HG03095 (cell line): ENCODE measurements at regions not wholly inside any gene's neighbourhood (a gene's known extent, or its start where the extent isn't known, plus 50 kb on each side); places are given as distances from the start of the nearest gene placed in this dataset.

Source experiments
- ATAC-seq: cut with Tn5 transposase; IDR thresholded peaks from one replicate; pipeline ENCODE4 v1.9.1; 2021; ENCODE audit warnings: moderate library complexity; ENCODE audit not compliant: unreplicated experiment

DNA sequence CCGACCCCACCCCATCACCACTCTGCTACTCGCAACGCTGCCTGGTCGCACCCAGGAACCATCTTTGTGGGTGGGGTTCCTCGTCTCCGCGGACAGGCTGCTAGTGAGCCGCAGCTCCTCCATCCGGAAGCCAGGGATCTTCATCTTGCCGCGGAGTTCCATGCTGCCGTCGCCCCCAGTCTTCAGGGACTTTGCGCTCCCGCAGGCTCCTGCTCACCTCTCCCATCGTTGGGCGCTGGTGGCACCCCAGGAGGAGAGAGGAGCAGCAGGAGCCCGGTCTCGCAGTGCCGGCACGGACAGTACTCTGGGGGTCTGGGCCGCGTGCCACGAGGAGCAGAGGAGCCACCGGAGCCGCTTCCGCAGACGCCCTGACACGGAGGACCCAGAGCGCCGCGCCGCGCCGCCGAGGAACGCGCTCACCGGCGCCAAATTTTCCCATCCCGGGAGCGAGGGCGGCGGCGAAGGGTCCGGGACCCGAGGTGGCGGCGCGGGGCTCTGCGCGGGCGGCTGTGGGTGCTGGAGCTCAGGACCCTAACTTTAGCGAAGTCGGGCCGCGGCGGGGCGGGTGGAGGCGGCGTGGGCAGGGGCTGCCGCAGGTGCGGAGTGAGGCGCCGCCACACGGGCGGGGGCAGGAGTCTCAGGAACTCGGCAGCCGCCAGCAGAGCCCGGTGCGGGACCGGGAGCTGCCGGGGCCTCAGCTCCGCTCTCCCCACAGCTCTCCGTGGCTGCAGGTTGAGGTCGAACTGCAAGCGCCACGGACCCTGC lies 750.1 kb upstream of the SORCS1 start:
- no peak for ATAC-seq

- no peak for ATAC-seq
Measured at GRCh38 chr10:107913317-107914294, 749.1 kb upstream of the SORCS1 start.

DNA sequence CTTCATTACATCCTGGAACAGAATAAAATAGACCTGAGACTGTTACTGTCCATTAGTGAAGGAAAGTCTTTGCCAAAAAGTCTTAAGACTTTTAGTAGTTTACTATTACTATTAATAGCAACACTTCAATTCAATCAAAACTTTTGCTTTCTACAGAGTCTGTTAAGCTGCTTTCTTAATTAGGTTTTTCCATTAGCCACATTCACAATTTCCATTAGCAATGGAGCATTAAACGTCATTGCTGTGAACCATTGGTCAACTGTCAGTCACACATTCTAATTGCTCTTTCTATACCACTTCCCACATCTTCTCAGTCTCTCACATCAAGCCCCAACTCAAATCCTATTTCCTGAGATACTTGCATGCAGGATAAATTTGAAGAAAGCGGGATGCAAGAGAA lies 736.6 kb upstream of the SORCS1 start:
- no peak for ATAC-seq

- no peak for ATAC-seq
Measured at GRCh38 chr10:107900131-107900530, 735.6 kb upstream of the SORCS1 start.

DNA sequence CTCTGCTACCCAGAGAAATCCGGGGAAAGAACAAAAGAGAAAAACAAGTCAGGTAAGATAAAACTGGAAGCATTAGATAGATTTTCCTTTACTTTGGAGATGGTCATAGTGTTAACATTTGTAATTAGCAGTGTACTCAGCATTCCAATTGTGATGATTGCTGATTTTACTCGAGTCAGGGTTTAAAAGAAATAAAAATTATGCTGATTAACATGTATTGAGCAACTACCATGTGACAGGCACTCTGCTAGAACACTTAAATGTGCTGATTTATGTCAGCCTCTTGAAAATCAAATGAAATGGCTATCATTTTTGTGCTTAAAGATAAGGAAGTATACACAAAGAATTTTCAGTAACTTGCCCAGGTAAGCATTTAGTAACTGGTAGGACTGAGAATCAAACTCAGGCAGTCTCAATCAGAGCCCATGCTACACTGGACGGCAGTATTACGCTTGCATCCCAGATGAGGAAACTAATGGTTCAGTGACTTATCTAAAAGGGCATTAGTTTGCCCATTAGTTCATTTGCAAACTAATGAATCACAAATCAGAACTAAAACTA lies 735.1 kb upstream of the SORCS1 start:
- no peak for ATAC-seq

DNA sequence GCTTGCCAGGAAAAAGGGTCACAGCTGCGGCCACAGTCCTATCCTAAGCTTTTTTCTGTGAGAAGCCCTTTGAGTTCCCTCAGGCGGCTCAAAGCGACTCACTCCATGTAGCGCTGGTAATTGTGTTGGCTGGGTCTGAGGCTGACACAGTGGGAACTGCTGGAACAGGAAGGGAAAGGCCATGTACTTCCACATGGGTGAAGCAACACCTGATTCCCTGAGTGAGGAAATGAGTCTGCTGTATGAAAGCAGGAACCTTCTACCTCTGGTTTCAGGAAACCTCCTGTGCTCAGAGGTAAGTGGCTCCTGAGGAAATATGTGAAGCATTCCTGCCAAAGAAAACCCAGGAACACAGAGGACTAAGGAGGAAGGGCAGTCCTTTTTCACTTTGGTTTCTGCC lies 734.6 kb upstream of the SORCS1 start:
- no peak for ATAC-seq

- no peak for ATAC-seq
Measured at GRCh38 chr10:107898392-107898791, 733.9 kb upstream of the SORCS1 start.

DNA sequence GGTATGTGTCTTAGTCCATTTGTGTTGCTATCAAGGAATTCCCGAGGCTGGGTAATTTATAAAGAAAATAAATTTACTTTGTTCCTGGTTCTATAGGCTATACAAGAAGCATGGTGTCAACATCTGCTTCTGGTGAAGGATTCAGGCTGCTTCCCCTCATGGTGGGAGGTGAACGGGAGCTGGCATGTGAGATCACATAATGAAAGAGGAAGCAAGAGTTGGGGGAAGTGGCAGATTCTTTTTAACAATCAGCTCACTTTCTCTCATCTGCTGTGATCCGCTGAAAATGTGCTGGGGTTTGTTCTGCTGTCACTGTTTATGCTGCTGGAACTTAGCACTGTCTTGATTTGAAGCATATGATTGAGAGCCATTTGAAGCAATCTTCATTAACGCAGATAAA lies 730.0 kb upstream of the SORCS1 start:
- no peak for ATAC-seq

DNA sequence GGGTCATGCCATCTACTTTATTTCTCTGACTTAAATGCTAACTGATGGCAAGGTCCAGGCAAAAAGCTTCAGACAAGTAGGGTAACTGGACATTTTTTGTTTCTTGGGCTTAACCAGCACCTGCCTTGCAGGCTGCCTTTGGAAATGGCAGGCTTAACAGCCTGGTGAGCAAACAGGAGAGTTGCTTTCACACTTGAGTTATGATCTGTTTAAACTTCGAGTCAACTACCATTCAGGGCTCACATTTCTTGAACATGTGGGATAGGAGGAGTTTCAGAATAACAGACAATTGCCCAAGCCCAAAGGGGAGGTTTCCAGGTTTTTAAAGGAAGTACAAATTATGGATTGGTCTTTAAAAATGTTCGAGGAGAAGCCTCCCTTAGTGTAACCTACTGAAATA lies 724.6 kb upstream of the SORCS1 start:
- ATAC-seq, result no peak

DNA sequence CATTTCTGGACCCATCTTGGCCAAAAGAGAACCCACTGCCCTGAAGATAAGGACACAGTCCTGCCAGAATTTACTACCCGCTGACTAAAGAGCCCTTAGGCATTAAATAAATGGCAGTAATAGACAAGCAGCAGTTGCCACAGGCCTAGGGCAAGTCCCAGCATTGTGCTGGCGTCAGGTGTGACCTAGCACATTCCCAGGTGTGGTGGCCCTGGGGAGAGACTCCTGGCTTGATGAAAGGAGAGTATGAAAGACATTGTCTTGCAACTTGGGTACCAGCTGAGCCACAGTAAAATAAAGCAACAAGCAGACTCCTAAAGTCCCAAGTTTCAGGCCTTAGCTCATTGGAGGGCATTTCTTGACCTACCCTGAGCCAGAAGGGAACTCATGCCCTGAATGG lies 715.7 kb upstream of the SORCS1 start:
- ATAC-seq, result no peak

DNA sequence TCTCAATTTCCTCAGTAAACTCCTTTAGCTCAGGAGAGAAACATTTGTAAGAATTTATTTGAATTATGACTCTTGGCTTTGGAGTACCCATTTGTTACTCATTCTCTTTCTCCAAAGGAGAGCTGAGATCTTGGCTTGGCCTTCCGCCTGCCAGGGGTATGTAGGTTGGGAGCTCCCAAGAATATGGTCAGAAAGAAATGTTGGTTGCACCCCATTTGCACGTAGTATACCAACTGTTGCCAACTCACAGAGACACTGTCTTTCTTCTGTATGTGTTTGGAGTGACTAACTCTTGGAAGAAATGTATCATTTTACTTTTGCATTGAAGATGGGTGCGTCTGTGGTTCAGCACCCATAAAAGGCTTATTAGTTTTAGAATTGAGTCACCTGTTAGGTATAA lies 708.5 kb upstream of the SORCS1 start:
- no peak for ATAC-seq

DNA sequence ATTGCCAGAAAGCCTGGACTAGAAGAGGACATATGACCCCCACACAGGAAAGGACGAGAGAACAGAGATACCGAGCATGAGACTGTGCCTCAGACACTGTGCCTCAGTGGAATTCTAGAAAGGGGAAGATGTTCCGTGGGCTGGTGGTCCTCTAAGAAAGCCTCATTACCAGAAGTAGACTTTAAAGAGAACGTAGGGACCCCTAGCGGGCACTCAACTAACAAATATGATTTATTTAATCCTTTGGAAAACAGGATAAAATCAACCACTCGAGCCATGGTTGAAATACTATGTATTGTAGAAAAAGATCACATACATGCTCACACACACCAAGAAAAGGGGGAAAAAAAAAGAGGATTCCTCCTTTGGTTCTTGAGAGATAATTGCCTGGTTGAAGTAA lies 701.2 kb upstream of the SORCS1 start:
- no peak for ATAC-seq

GRCh38 chr10:107859065-107859464 lies 694.6 kb upstream of the SORCS1 start:
- ATAC-seq, result no peak

DNA sequence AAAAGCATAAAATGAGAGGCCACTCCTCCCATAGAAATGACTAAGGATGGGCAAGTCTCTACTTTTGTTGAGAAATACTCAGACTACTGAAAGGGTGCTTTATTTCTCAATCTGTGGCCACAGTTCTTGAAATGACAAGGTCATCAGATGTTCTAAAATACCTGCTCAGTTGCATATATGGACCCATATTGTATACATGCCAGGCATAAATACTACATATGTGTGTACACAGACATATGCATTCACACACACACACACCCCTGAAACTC lies 691.5 kb upstream of the SORCS1 start:
- ATAC-seq, result no peak

GRCh38 chr10:107855301-107856046 lies 691.0 kb upstream of the SORCS1 start:
- no peak for ATAC-seq

DNA sequence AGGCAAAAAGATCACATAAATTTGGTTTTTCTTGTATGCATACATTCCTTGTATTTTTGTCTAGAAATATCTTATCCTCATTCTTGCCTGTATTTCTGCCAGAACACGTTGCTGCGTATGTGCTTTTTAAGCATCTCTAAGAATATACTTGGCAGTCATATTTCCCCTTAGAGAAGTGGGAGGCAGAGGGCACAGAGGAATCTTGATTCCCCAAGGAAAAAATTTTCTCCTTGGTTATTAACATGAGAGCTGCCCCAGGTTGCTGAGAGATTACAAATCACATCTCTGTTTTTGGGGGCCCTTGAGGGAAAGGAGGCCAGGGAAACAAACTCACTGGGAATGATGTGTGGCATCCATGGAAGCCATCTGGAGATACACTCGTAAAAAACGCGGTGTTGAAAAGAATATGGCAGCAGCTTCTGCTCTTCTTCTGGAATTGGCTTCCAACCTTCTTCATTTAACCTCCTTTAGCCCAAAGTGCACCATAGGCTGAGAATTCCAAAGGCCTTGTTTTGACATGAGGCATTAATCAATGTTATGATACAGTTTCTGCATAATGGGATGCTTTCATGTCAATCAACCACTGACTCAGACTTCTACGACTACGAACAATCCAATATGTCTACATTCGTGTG lies 684.3 kb upstream of the SORCS1 start:
- no peak for ATAC-seq

DNA sequence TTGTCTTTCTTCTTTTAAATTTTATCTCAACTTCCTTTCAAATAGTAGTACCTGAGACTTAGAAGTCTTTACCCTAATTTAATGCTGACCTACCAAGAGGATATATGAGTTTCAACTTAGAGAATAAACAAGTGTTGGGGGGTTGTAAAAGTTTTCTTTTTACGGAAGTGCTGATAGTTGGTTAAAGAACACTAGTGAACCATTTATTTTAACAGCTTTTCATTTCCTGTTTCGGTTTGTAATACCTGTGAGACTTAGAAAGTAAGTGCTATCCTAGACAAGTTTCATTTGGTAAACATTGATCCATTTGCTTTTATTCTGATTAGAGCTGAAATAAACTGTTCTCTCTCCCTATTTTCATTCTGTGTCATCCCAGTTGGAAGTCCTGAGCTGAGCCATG lies 683.1 kb upstream of the SORCS1 start:
- ATAC-seq, result peak; percentile 85

GRCh38 chr10:107834706-107835105 lies 670.2 kb upstream of the SORCS1 start:
- ATAC-seq, result no peak

GRCh38 chr10:107831772-107832171 lies 667.3 kb upstream of the SORCS1 start:
- no peak for ATAC-seq

GRCh38 chr10:107829161-107829560 lies 664.7 kb upstream of the SORCS1 start:
- ATAC-seq, result no peak

- no peak for ATAC-seq
Measured at GRCh38 chr10:107826171-107826570, 661.7 kb upstream of the SORCS1 start.
